ENCODE measurements at regions not wholly inside any gene's neighbourhood (a gene's known extent, or its start where the extent isn't known, plus 50 kb on each side); places are given as distances from the start of the nearest gene placed in this dataset.

GRCh38 chr5:65087154-65087553 is 318.4 kb downstream of the CWC27 start:
- DNase-seq (no peak), ATAC-seq (no peak)
- Mint-ChIP-seq H3K4me3 (no peak overlapping the region), H3K9me3 (ENCODE audit: insufficient read depth) (no peaks in the 10 kb centered on the region), H3K27me3 (ENCODE audit: low read depth) (peaks cover 5% of the 10 kb centered on the region), H3K4me1 (ENCODE audit: low read depth) (no peaks in the 10 kb centered on the region), H3K27ac (no peak overlapping the region), H3K36me3 (ENCODE audit: low read depth) (no peaks in the 10 kb centered on the region)
- CTCF ChIA-PET: interaction anchor here (1.4 kb wide), 1 partner anchor 12 kb away, joined by 4 read pairs; no protein-coding TSS in a partner anchor
- POLR2A ChIA-PET: no interaction called here

GRCh38 chr5:65094279-65094678 is 325.5 kb downstream of the CWC27 start:
- CTCF ChIA-PET: no interaction called here
- Mint-ChIP-seq H3K27me3 (ENCODE audit: low read depth) (peaks cover 9% of the 10 kb centered on the region), H3K4me1 (ENCODE audit: low read depth) (no peaks in the 10 kb centered on the region), H3K9me3 (ENCODE audit: insufficient read depth) (no peaks in the 10 kb centered on the region), H3K36me3 (ENCODE audit: low read depth) (no peaks in the 10 kb centered on the region), H3K4me3 (no peak overlapping the region), H3K27ac (no peak overlapping the region)
- POLR2A ChIA-PET: no interaction called here
- no peak for DNase-seq
- no peak for ATAC-seq

- H3K36me3 Mint-ChIP-seq (ENCODE audit: low read depth): no peaks in the 10 kb centered on the region
- H3K9me3 Mint-ChIP-seq (ENCODE audit: insufficient read depth): no peaks in the 10 kb centered on the region
- ChIA-PET CTCF (interaction anchor here (1.9 kb wide), 1 partner anchor 11 kb away, joined by 4 read pairs; no protein-coding TSS in a partner anchor), POLR2A (no interaction called here)
- DNase-seq (no peak), ATAC-seq (no peak)
- H3K4me3 Mint-ChIP-seq: no peak overlapping the region
- H3K4me1 Mint-ChIP-seq (ENCODE audit: low read depth): peaks cover 24% of the 10 kb centered on the region
- H3K27ac Mint-ChIP-seq: no peak overlapping the region
- peaks cover 7% of the 10 kb centered on the region for H3K27me3 Mint-ChIP-seq (ENCODE audit: low read depth)
Measured at GRCh38 chr5:65098393-65098792, 329.7 kb downstream of the CWC27 start.
